GM12891 (cell line): ENCODE measurements at regions not wholly inside any gene's neighbourhood (a gene's known extent, or its start where the extent isn't known, plus 50 kb on each side); places are given as distances from the start of the nearest gene placed in this dataset.

Experiments used
- PAX5 ChIP-seq: IDR thresholded peaks from 2 replicates; pipeline ENCODE4 v1.6.1; 2011; ENCODE audit warnings: low read length, moderate library complexity, mild to moderate bottlenecking; ENCODE audit not compliant: insufficient read depth, severe bottlenecking
- POLR2A ChIP-seq: IDR thresholded peaks from 2 replicates; pipeline ENCODE4 v1.6.1; 2011; ENCODE audit warnings: low read depth, low read length, control low read depth
- POLR2AphosphoS5 ChIP-seq: IDR thresholded peaks from 2 replicates; pipeline ENCODE4 v1.6.1; 2011; ENCODE audit warnings: low read depth, low read length, control low read depth
- SPI1 ChIP-seq: IDR thresholded peaks from 2 replicates; pipeline ENCODE4 v1.6.1; 2011; ENCODE audit warnings: low read depth, low read length, control low read depth
- TAF1 ChIP-seq: IDR thresholded peaks from 2 replicates; pipeline ENCODE4 v1.6.1; 2011; ENCODE audit warnings: low read depth, low read length, control low read depth

- TF ChIP-seq PAX5 (no peak), POLR2A (no peak), SPI1 (no peak), POLR2AphosphoS5 (no peak), TAF1 (no peak)
Observed at GRCh38 chr3:111143-112069, 85.2 kb upstream of the CHL1 start.
